Endothelial cell of umbilical vein (primary cell): ENCODE measurements at regions not wholly inside any gene's neighbourhood (a gene's known extent, or its start where the extent isn't known, plus 50 kb on each side); places are given as distances from the start of the nearest gene placed in this dataset.

ENCODE experiments used
- BruUV-seq: library from RNA; stranded (reverse); fragments of 400-500 nt; replicated peaks from 2 replicates; lab custom pipeline; 2021; lab: Mats Ljungman, UMichigan
- CTCF ChIA-PET: fragments of 300-600, 350-600 bp; sonication (Branson Sonifier 250); formaldehyde crosslinking; loops from one replicate; lab custom pipeline; 2021; ENCODE audit warnings: antibody characterized with exemption, inconsistent platforms; lab: Charles Lee
- POLR2A ChIA-PET: fragments of 300-600, 350-600 bp; sonication (Branson Sonifier 250); formaldehyde crosslinking; loops from one replicate; lab custom pipeline; 2021; ENCODE audit warnings: antibody characterized with exemption, inconsistent platforms; lab: Charles Lee
- DNase-seq: peaks from one replicate; pipeline ENCODE4 v3.0.0-alpha.2; 2011; ENCODE audit warnings: low read depth, low spot score
- FAIRE-seq: peaks from 2 replicates; lab custom pipeline; 2011; peaks lifted over from hg19 to GRCh38; lab: Jason Lieb, UNC
- H2AFZ ChIP-seq: 2 replicates; pipeline ENCODE4 v1.6.0; 2012; ENCODE audit warnings: low read depth, low read length, control low read depth, inconsistent platforms
- H3K27ac ChIP-seq: 2 replicates; pipeline ENCODE4 v1.5.1; 2011; ENCODE audit warnings: low read depth, mild to moderate bottlenecking, control low read depth, low read length, moderate library complexity; ENCODE audit not compliant: insufficient read depth
- H3K27me3 ChIP-seq, 2 experiments: 2 replicates each; pipeline versions ENCODE4 v1.6.0 to v1.6.1; 2011; ENCODE audit warnings: low read length in 2 of 2, mixed read lengths in 1 of 2; ENCODE audit not compliant: control insufficient read depth in 2 of 2, insufficient read depth in 2 of 2
- H3K36me3 ChIP-seq, 2 experiments: 2 replicates in 1 of 2; 3 replicates in 1 of 2; pipeline ENCODE4 v1.5.1; 2011; ENCODE audit warnings: low read length in 2 of 2, mild to moderate bottlenecking in 1 of 2, moderate library complexity in 1 of 2; ENCODE audit not compliant: control insufficient read depth in 2 of 2, insufficient read depth in 2 of 2; ENCODE audit errors: extremely low read depth in 1 of 2
- H3K4me1 ChIP-seq: 3 replicates; pipeline ENCODE4 v1.5.1; 2011; ENCODE audit warnings: mild to moderate bottlenecking, low read length; ENCODE audit not compliant: control insufficient read depth, insufficient read depth; ENCODE audit errors: extremely low read depth
- H3K4me2 ChIP-seq: 2 replicates; pipeline ENCODE4 v1.6.1; 2011; ENCODE audit warnings: low read length, control low read depth, mixed read lengths; ENCODE audit not compliant: insufficient read depth
- H3K4me3 ChIP-seq, 3 experiments: fragments of 200-600 bp in 1 of 3; sonication (generic), shearing (Covaris generic) in 1 of 3; replicated peaks in 1 of 3; 2 replicates each; pipeline ENCODE4 v1.5.1; 2011 to 2016; ENCODE audit warnings: control low read depth in 3 of 3, low read length in 3 of 3, mild to moderate bottlenecking in 2 of 3, inconsistent platforms in 1 of 3, low read depth in 1 of 3, moderate library complexity in 1 of 3; ENCODE audit not compliant: insufficient read depth in 1 of 3
- H3K79me2 ChIP-seq: 2 replicates; pipeline ENCODE4 v1.6.0; 2012; ENCODE audit warnings: low read length, inconsistent platforms; ENCODE audit not compliant: control insufficient read depth, insufficient read depth
- H3K9ac ChIP-seq: replicated peaks from 2 replicates; pipeline ENCODE3; 2011; ENCODE audit warnings: low read length, control low read depth; ENCODE audit not compliant: insufficient read depth; ENCODE audit errors: extremely low read depth
- H3K9me1 ChIP-seq: replicated peaks from 3 replicates; pipeline ENCODE4 v1.6.0; 2011; ENCODE audit warnings: mild to moderate bottlenecking, low read length; ENCODE audit not compliant: control insufficient read depth, insufficient read depth; ENCODE audit errors: extremely low read depth
- H3K9me3 ChIP-seq: replicated peaks from 2 replicates; pipeline ENCODE4 v1.5.1; 2012; ENCODE audit warnings: low read length, inconsistent platforms; ENCODE audit not compliant: control insufficient read depth, insufficient read depth
- H4K20me1 ChIP-seq: replicated peaks from 2 replicates; pipeline ENCODE3; 2011; ENCODE audit warnings: mild to moderate bottlenecking, low read length; ENCODE audit not compliant: control insufficient read depth, insufficient read depth; ENCODE audit errors: extremely low read depth
- CTCF ChIP-seq, 2 donors: IDR thresholded peaks; 1 replicate in 1 of 2; 2 replicates in 1 of 2; pipeline ENCODE4 v1.5.1; 2011; ENCODE audit warnings: low read length in 2 of 2, mild to moderate bottlenecking in 2 of 2, moderate library complexity in 2 of 2, control low read depth in 1 of 2, inconsistent platforms in 1 of 2, low read depth in 1 of 2; ENCODE audit not compliant: insufficient read depth in 1 of 2; ENCODE audit errors: extremely low read depth in 1 of 2
- EZH2 ChIP-seq: IDR thresholded peaks from 2 replicates; pipeline ENCODE4 v1.6.1; 2012; ENCODE audit warnings: borderline replicate concordance, low read depth, mild to moderate bottlenecking, moderate library complexity, low read length, inconsistent platforms; ENCODE audit not compliant: severe bottlenecking
- FOS ChIP-seq: IDR thresholded peaks from 2 replicates; pipeline ENCODE4 v1.6.1; 2011; ENCODE audit warnings: mild to moderate bottlenecking, low read length, moderate library complexity, borderline replicate concordance; ENCODE audit not compliant: insufficient read depth
- GATA2 ChIP-seq: IDR thresholded peaks from 2 replicates; pipeline ENCODE4 v1.7.0; 2011; ENCODE audit warnings: low read depth, mild to moderate bottlenecking, moderate library complexity, mixed read lengths, low read length; ENCODE audit not compliant: insufficient read length, insufficient read depth
- JUN ChIP-seq: IDR thresholded peaks from 2 replicates; pipeline ENCODE4 v1.6.1; 2011; ENCODE audit warnings: borderline replicate concordance, low read depth; ENCODE audit not compliant: insufficient read length, insufficient read depth
- MYC ChIP-seq: IDR thresholded peaks from one replicate; pipeline ENCODE4 v1.6.1; 2011; ENCODE audit warnings: mild to moderate bottlenecking, low read depth, low read length
- POLR2A ChIP-seq: IDR thresholded peaks from 2 replicates; pipeline ENCODE4 v1.6.1; 2012; ENCODE audit warnings: low read depth, mild to moderate bottlenecking, control low read depth, low read length
- POLR2AphosphoS5 ChIP-seq: IDR thresholded peaks from 2 replicates; pipeline ENCODE4 v1.6.1; 2012; ENCODE audit warnings: low read depth, mild to moderate bottlenecking, control low read depth, low read length, moderate library complexity; ENCODE audit not compliant: insufficient read depth
- dilution Hi-C: fragments of 300-500 bp; cut with MboI; formaldehyde crosslinking; loops from one replicate; pipeline ENCODE4 v1.15.0; 2019; ENCODE audit warnings: low sequenced_read_pairs; ENCODE audit not compliant: extremely low pct_ligation_motif_present
- intact Hi-C: fragments of 100-400 bp; cut with micrococcal nuclease; formaldehyde crosslinking; loops from one replicate; pipeline ENCODE4 v1.10.0; 2022
- TF ChIP-seq, protein P1 (sequence below): IDR thresholded peaks from 2 replicates; pipeline ENCODE4 v1.6.1; 2011; ENCODE audit not compliant: insufficient read depth, insufficient read length

DNA sequence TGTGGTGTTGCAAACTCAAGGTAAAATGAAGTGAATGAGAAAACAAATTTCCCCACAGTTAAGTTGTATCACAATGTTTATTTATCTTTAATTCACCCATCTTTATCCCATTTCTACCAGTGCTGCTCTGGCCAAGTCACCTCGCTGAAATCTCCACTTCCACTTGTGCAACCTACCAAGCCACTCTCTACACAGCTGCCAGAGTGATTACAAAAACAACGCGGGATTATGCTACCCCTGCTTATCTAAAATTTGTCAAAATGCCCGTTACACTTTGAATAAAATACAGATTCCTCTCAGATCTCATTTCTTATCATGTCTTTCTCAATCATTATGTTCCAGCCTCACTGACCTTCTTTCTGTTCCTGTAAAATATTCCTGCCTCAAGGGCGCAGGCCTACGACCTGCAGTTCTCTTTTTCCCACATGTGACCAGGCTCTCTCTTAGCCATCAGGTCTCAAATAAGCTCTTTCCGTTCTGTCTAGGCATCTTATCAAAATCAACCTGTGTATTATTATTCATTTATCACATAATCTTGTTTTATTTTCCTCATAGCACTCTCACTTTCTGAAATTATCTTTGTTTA lies 95.6 kb downstream of the NTMT2 start:
- intact Hi-C loops, result no loop called here
- no peaks in the 10 kb centered on the region for H3K36me3 ChIP-seq
- no peak for FAIRE-seq

More for the DNA sequence above, 95.6 kb downstream of the NTMT2 start:
- no peak for DNase-seq
- Histone ChIP-seq H3K4me1 (no peaks in the 10 kb centered on the region), H3K9me3 (no peaks in the 10 kb centered on the region), H3K4me3 (no peak overlapping the region), H3K9me1 (no peaks in the 10 kb centered on the region), H4K20me1 (no peaks in the 10 kb centered on the region), H3K27me3 (no peaks in the 10 kb centered on the region), H2AFZ (no peak overlapping the region), H3K27ac (no peak overlapping the region), H3K4me2 (no peak overlapping the region), H3K9ac (no peak overlapping the region), H3K79me2 (no peaks in the 10 kb centered on the region)
- no peak for TF ChIP-seq CTCF (IDR thresholded peaks at IDR 0.05; ENCODE audit: extremely low read depth in 1 of 2, insufficient read depth in 1 of 2, low read depth in 1 of 2, low read length in 2 of 2)
- no peak for TF ChIP-seq EZH2
- no peak for TF ChIP-seq GATA2
- TF ChIP-seq FOS, result no peak
- no peak for TF ChIP-seq MYC
- no peak for TF ChIP-seq JUN
- TF ChIP-seq POLR2A, result no peak
- TF ChIP-seq POLR2AphosphoS5, result no peak
- TF ChIP-seq, protein P1, sequence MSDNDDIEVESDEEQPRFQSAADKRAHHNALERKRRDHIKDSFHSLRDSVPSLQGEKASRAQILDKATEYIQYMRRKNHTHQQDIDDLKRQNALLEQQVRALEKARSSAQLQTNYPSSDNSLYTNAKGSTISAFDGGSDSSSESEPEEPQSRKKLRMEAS, result no peak
- ChIA-PET POLR2A (no interaction called here), CTCF (no interaction called here)
- dilution Hi-C loops, result no loop called here
- BruUV-seq, result no TSS peak
